Karpas-422 (cell line): ENCODE measurements at regions not wholly inside any gene's neighbourhood (a gene's known extent, or its start where the extent isn't known, plus 50 kb on each side); places are given as distances from the start of the nearest gene placed in this dataset.
A peak's percentile ranks its signal among the peaks of the same experiment; 100 is the strongest.
"Not testable (repeated sequence)": the region's sequence is repeated elsewhere in the genome, so short reads cannot be mapped to it uniquely, and the experiment has no call there.

Experiments
- DNase-seq: peaks from one replicate; pipeline ENCODE4 v3.0.0-alpha.2; 2015
- H2AFZ ChIP-seq: fragments of 200-600 bp; sonication (generic); 2 replicates; pipeline ENCODE4 v1.6.1; 2014; ENCODE audit warnings: antibody characterized with exemption, low read length, mixed read lengths
- H3K27ac ChIP-seq: fragments of 200-600 bp; sonication (generic); 2 replicates; pipeline ENCODE4 v1.5.1; 2014; ENCODE audit warnings: mild to moderate bottlenecking, low read length, moderate library complexity
- H3K27me3 ChIP-seq: fragments of 200-600 bp; sonication (generic); 2 replicates; pipeline ENCODE4 v1.6.1; 2014; ENCODE audit warnings: low read length, mixed read lengths
- H3K36me3 ChIP-seq: fragments of 200-600 bp; sonication (generic); 2 replicates; pipeline ENCODE4 v1.6.1; 2014; ENCODE audit warnings: low read length, mixed read lengths; ENCODE audit not compliant: insufficient read depth
- H3K4me1 ChIP-seq: fragments of 200-600 bp; sonication (generic); 2 replicates; pipeline ENCODE4 v1.6.1; 2014; ENCODE audit warnings: mild to moderate bottlenecking, low read length, mixed read lengths
- H3K4me2 ChIP-seq: fragments of 200-600 bp; sonication (generic); 2 replicates; pipeline ENCODE4 v1.6.1; 2014; ENCODE audit warnings: low read length, low read depth, mild to moderate bottlenecking; ENCODE audit not compliant: poor library complexity, severe bottlenecking
- H3K4me3 ChIP-seq: fragments of 200-600 bp; sonication (generic); 2 replicates; pipeline ENCODE4 v1.5.1; 2014; ENCODE audit warnings: mild to moderate bottlenecking, antibody characterized with exemption, low read length, mixed read lengths
- H3K79me2 ChIP-seq: fragments of 200-600 bp; sonication (generic); 2 replicates; pipeline ENCODE4 v1.6.1; 2014; ENCODE audit warnings: mild to moderate bottlenecking, low read length, mixed read lengths
- H3K9ac ChIP-seq: fragments of 200-600 bp; sonication (generic); 2 replicates; pipeline ENCODE4 v1.6.0; 2014; ENCODE audit warnings: low read length
- H3K9me2 ChIP-seq: fragments of 200-600 bp; sonication (generic), shearing (Covaris generic); replicated peaks from 2 replicates; pipeline ENCODE4 v1.6.0; 2014; ENCODE audit warnings: mild to moderate bottlenecking, low read length, moderate library complexity; ENCODE audit not compliant: insufficient read depth
- H3K9me3 ChIP-seq: fragments of 300-700, 200-600 bp; sonication (generic); 2 replicates; pipeline ENCODE4 v1.6.1; 2014; ENCODE audit warnings: low read length, mixed read lengths
- H4K20me1 ChIP-seq: fragments of 200-600 bp; sonication (generic); 2 replicates; pipeline ENCODE4 v1.6.1; 2014; ENCODE audit warnings: mild to moderate bottlenecking, antibody characterized with exemption, low read length, low read depth; ENCODE audit not compliant: insufficient read depth

DNA sequence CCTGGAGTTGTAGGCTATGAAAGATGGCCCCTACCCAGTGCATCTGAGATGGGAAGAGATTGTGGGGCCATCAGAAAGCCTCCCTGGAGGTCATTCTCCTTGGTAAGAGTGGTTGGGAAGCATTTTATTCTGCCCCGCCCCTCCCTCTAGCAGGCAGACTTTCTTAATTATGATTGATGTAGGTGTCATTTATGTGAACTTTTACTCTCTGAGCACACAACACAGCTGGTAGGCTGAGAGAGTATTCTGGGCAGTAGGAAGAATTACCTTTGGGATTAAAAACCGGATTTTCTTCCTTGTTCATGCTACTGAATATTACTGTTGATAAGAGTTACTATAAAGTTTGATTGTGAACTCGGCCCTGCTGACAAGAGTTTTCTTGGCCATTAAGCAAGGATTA, 266.8 kb downstream of the TTC6 start:
- Histone ChIP-seq H3K36me3 (no peaks in the 10 kb centered on the region), H3K9me3 (no peaks in the 10 kb centered on the region), H3K27me3 (no peaks in the 10 kb centered on the region), H3K79me2 (no peaks in the 10 kb centered on the region), H3K9ac (no peak overlapping the region), H3K9me2 (no peaks in the 10 kb centered on the region), H3K4me1 (no peaks in the 10 kb centered on the region), H3K4me2 (no peak overlapping the region), H2AFZ (no peak overlapping the region), H3K27ac (no peak overlapping the region), H3K4me3 (no peak overlapping the region), H4K20me1 (no peaks in the 10 kb centered on the region)
- no peak for DNase-seq

DNA sequence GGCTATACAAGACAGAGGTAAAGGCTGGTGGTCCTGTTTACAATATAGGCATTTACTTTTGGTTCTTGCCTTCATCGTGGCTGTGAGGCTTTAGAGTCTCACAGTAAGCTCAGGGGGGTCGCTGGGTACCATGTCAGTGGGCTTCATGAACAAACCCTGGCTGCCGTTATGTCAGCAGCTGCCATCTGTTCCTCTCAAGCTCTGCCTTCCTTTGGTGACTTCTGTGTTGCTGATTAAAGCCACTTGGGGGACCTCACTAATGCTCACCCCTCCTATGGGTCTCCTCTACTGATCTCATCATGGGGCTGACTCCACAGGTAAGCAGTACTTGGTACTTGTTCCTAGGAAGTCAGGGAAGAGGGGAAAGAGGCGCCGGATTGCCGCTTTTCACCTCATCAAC, 268.7 kb downstream of the TTC6 start:
- Histone ChIP-seq H3K79me2 (no peaks in the 10 kb centered on the region), H3K27ac (no peak overlapping the region), H3K4me1 (peaks cover under 1% of the 10 kb centered on the region), H2AFZ (no peak overlapping the region; the same call in 1 of the 2 replicates), H4K20me1 (no peaks in the 10 kb centered on the region), H3K9ac (no peak overlapping the region), H3K9me2 (no peaks in the 10 kb centered on the region), H3K9me3 (no peaks in the 10 kb centered on the region), H3K27me3 (no peaks in the 10 kb centered on the region), H3K4me3 (no peak overlapping the region), H3K4me2 (no peak overlapping the region), H3K36me3 (no peaks in the 10 kb centered on the region)
- no peak for DNase-seq

GRCh38 chr14:37864861-37865718, 269.7 kb downstream of the TTC6 start:
- Histone ChIP-seq H3K9me3 (no peaks in the 10 kb centered on the region), H3K4me1 (peaks cover 10% of the 10 kb centered on the region), H2AFZ (no peak overlapping the region; the same call in 1 of the 2 replicates), H3K9ac (no peak overlapping the region), H3K4me3 (no peak overlapping the region), H4K20me1 (no peaks in the 10 kb centered on the region), H3K9me2 (no peaks in the 10 kb centered on the region), H3K36me3 (no peaks in the 10 kb centered on the region), H3K4me2 (no peak overlapping the region), H3K27me3 (no peaks in the 10 kb centered on the region), H3K79me2 (no peaks in the 10 kb centered on the region), H3K27ac (no peak overlapping the region)
- DNase-seq = no peak

GRCh38 chr14:37865719-37866549, 270.5 kb downstream of the TTC6 start:
- Histone ChIP-seq H3K4me2 (no peak overlapping the region), H3K4me3 (no peak overlapping the region), H3K9ac (no peak overlapping the region), H2AFZ (peak overlapping the region; percentile 1; the same call in 1 of the 2 replicates), H4K20me1 (no peaks in the 10 kb centered on the region), H3K9me3 (no peaks in the 10 kb centered on the region), H3K4me1 (peaks cover 16% of the 10 kb centered on the region), H3K9me2 (no peaks in the 10 kb centered on the region), H3K27ac (no peak overlapping the region), H3K27me3 (no peaks in the 10 kb centered on the region), H3K36me3 (no peaks in the 10 kb centered on the region), H3K79me2 (no peaks in the 10 kb centered on the region)
- no peak for DNase-seq

DNA sequence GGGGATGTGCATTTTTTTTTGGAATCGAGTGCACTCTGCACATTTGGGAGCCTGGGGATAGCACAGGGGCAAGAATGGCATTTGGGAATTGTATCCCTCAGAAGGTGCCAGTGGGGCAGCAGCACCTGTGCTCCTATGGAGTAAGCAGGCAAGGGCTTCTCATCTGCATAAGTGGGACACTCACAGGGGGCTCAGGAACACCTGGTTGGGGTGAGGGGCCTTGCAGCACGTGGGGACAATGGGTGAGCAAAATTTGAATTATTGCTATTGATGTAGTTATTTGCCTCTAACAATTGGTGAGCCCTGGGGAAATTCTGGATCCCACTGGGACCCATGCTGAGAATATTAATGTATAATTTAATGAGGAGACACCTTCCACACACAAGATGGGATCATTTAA, 274.2 kb downstream of the TTC6 start:
- no peaks in the 10 kb centered on the region for H4K20me1 ChIP-seq
- peaks cover 19% of the 10 kb centered on the region for H3K4me1 ChIP-seq
- H3K27ac ChIP-seq = no peak overlapping the region
- H3K36me3 ChIP-seq = no peaks in the 10 kb centered on the region
- H3K4me3 ChIP-seq = no peak overlapping the region
- H3K9me2 ChIP-seq = no peaks in the 10 kb centered on the region
- no peaks in the 10 kb centered on the region for H3K9me3 ChIP-seq
- no peak overlapping the region for H3K9ac ChIP-seq
- no peak overlapping the region for H3K4me2 ChIP-seq
- H3K79me2 ChIP-seq = no peaks in the 10 kb centered on the region
- no peaks in the 10 kb centered on the region for H3K27me3 ChIP-seq
- no peak overlapping the region for H2AFZ ChIP-seq
- DNase-seq = no peak

DNA sequence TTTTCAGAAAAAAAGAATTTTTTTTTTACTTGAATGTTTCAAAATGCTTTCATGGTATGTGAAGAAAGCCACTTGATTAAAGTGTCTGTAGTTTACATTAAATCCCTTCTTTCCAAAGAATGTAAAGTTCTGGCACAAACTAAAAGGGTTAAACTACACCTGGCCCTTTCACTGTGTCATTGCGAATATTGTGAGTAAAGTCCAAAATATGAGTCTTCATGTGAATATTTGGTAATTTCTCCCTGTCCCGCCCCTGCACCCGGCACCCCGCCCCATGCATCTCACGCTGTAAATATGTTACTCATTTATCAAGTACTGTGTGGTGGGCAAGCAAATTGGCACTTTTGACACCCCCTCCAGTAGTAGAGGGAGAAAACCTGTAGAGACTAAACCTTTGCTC, 274.7 kb downstream of the TTC6 start:
- Histone ChIP-seq H3K9ac (no peak overlapping the region), H3K27ac (no peak overlapping the region), H3K27me3 (no peaks in the 10 kb centered on the region), H4K20me1 (no peaks in the 10 kb centered on the region), H3K4me3 (no peak overlapping the region), H3K36me3 (no peaks in the 10 kb centered on the region), H3K4me1 (peaks cover 24% of the 10 kb centered on the region), H3K9me3 (no peaks in the 10 kb centered on the region), H3K79me2 (no peaks in the 10 kb centered on the region), H2AFZ (peak overlapping the region; percentile 66), H3K4me2 (no peak overlapping the region), H3K9me2 (no peaks in the 10 kb centered on the region)
- DNase-seq = no peak

DNA sequence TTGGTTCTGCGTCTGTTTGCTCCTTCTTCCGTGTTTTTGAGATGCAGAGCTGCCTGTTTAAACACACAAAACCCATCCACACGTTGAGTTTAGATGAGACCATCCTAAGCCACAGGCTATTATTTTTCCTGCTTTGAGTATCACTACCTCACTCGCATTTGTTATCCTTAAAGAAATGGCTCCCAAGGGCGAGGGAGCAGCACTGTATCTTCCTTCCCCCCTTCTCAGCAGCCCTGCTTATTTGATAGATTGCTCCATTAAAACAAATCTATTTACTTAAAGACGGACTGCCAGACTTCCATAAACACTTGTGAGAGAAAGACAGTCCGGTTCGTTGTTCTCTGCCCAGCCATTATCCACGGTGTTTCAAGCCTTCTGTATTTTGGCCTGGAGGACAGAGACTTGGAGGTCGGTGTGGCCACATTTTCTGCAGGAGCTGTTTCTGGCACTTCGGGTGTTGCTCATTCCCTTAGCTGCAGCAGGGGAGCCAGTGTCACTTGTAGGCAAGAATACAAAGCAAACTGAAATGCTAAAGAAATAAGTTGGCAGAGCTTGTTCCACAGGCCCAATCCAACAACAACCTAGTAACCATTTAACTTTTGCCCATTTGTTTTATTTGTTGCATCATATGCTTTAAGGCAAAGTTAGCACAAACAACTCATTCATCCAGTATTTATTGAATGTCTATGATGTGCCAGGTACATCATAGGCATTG, 275.4 kb downstream of the TTC6 start:
- Histone ChIP-seq H3K4me2 (no peak overlapping the region), H3K4me1 (peaks cover 25% of the 10 kb centered on the region), H3K9ac (no peak overlapping the region), H3K4me3 (no peak overlapping the region), H3K9me3 (no peaks in the 10 kb centered on the region), H2AFZ (peak overlapping the region; percentile 66), H3K27me3 (no peaks in the 10 kb centered on the region), H3K79me2 (no peaks in the 10 kb centered on the region), H3K36me3 (no peaks in the 10 kb centered on the region), H3K27ac (no peak overlapping the region), H4K20me1 (no peaks in the 10 kb centered on the region), H3K9me2 (no peaks in the 10 kb centered on the region)
- DNase-seq = no peak

GRCh38 chr14:37874065-37874428, 278.6 kb downstream of the TTC6 start:
- peak overlapping the region; percentile 48 for H3K4me2 ChIP-seq

More at GRCh38 chr14:37874065-37874428, 278.6 kb downstream of the TTC6 start:
- not testable (repeated sequence) for H4K20me1 ChIP-seq, H3K9ac ChIP-seq, H3K27me3 ChIP-seq, H3K36me3 ChIP-seq, H3K4me3 ChIP-seq, DNase-seq, H3K79me2 ChIP-seq, H3K9me3 ChIP-seq, H3K9me2 ChIP-seq, H3K27ac ChIP-seq
- H2AFZ ChIP-seq = peak overlapping the region; percentile 84; the same call in 1 of the 2 replicates
- H3K4me1 ChIP-seq = peaks cover 38% of the 10 kb centered on the region
